BLaER1 (cell line): ENCODE measurements at regions not wholly inside any gene's neighbourhood (a gene's known extent, or its start where the extent isn't known, plus 50 kb on each side); places are given as distances from the start of the nearest gene placed in this dataset.

Experiments
- H3K27ac ChIP-seq: shearing (Covaris generic); formaldehyde crosslinking; 2 replicates; pipeline ENCODE4 v1.8.1; 2022
- H3K27me3 ChIP-seq: shearing (Covaris generic); formaldehyde crosslinking; 2 replicates; pipeline ENCODE4 v1.8.1; 2022
- H3K36me3 ChIP-seq: shearing (Covaris generic); formaldehyde crosslinking; 2 replicates; pipeline ENCODE4 v1.8.1; 2022
- H3K4me1 ChIP-seq: shearing (Covaris generic); formaldehyde crosslinking; 2 replicates; pipeline ENCODE4 v1.8.1; 2022
- H3K4me2 ChIP-seq: shearing (Covaris generic); formaldehyde crosslinking; 2 replicates; pipeline ENCODE4 v1.8.1; 2022
- H3K4me3 ChIP-seq: shearing (Covaris generic); formaldehyde crosslinking; 2 replicates; pipeline ENCODE4 v1.8.1; 2022
- H3K9ac ChIP-seq: shearing (Covaris generic); formaldehyde crosslinking; 2 replicates; pipeline ENCODE4 v1.8.1; 2022
- H3K9me3 ChIP-seq: shearing (Covaris generic); formaldehyde crosslinking; 2 replicates; pipeline ENCODE4 v1.8.1; 2022
- H4K20me1 ChIP-seq: shearing (Covaris generic); formaldehyde crosslinking; 2 replicates; pipeline ENCODE4 v1.8.1; 2022
- Cebpa-rat ChIP-seq: shearing (Covaris generic); IDR thresholded peaks from 2 replicates; pipeline ENCODE4 v1.8.1; 2022

GRCh38 chr1:82697965-82698364, 897.2 kb downstream of the ADGRL2 start:
- H4K20me1 ChIP-seq: no peaks in the 10 kb centered on the region
- H3K4me2 ChIP-seq: no peak overlapping the region
- H3K9ac ChIP-seq: no peak overlapping the region
- no peak overlapping the region for H3K27ac ChIP-seq
- H3K4me1 ChIP-seq: no peaks in the 10 kb centered on the region
- no peaks in the 10 kb centered on the region for H3K36me3 ChIP-seq
- no peak overlapping the region for H3K4me3 ChIP-seq
- TF ChIP-seq Cebpa-rat: no peak
- H3K9me3 ChIP-seq: no peaks in the 10 kb centered on the region
- no peaks in the 10 kb centered on the region for H3K27me3 ChIP-seq

DNA sequence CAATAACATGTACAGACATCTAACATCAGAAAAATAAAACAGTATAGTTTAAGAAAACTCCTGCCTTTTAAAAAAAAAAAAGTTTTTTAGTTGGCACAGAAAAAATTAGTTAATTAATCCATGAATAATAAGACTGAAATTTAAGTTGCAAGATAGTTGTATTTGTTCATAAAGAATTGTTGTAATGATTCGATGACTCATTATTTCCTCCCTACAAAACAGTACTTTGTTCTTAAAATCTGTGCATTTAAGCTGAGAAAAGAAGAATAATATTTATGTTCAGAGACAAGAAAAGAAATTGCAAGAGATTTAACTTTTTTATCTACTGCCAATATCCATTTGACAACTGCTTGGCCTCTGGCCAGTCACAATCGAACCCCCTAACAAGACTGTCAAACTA, 894.7 kb downstream of the ADGRL2 start:
- H4K20me1 ChIP-seq: no peaks in the 10 kb centered on the region
- no peaks in the 10 kb centered on the region for H3K27me3 ChIP-seq
- no peak overlapping the region for H3K27ac ChIP-seq
- no peak for TF ChIP-seq Cebpa-rat
- H3K9ac ChIP-seq: no peak overlapping the region
- H3K4me3 ChIP-seq: no peak overlapping the region
- 0 out of 2 replicates have a peak, but pooled peaks cover under 1% of the 10 kb centered on the region for H3K9me3 ChIP-seq
- no peaks in the 10 kb centered on the region for H3K36me3 ChIP-seq
- no peaks in the 10 kb centered on the region for H3K4me1 ChIP-seq
- no peak overlapping the region for H3K4me2 ChIP-seq

DNA sequence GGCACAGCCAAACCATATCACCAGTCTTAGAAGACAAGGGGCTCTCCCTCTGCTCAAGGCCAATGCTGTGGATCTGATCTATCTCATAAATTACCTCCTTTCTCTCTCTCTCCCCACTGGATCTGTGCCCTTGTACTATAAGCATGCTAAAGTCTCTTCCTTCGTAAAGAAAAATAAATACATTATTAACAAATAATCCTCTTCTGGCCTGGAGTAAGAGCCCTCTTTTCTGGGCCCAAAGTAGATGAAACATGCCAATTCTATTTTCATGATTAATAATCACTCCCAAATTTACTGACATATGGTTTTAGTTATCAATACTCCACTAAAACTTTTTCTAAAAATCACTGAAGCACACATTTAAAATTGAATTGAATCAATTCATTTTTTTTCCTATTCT, 889.7 kb downstream of the ADGRL2 start:
- TF ChIP-seq Cebpa-rat: no peak

GRCh38 chr1:82689217-82689616, 888.5 kb downstream of the ADGRL2 start:
- Histone ChIP-seq H3K4me1 (no peaks in the 10 kb centered on the region), H3K4me2 (no peak overlapping the region), H3K27ac (no peak overlapping the region), H3K4me3 (no peak overlapping the region), H3K27me3 (no peaks in the 10 kb centered on the region), H3K9me3 (peaks cover 26% of the 10 kb centered on the region), H3K9ac (no peak overlapping the region), H3K36me3 (no peaks in the 10 kb centered on the region), H4K20me1 (no peaks in the 10 kb centered on the region)
- no peak for TF ChIP-seq Cebpa-rat

More for the DNA sequence above, 889.7 kb downstream of the ADGRL2 start:
- H3K36me3 ChIP-seq: no peaks in the 10 kb centered on the region
- H3K9me3 ChIP-seq: peaks cover 26% of the 10 kb centered on the region
- no peaks in the 10 kb centered on the region for H3K27me3 ChIP-seq
- no peak overlapping the region for H3K4me3 ChIP-seq
- no peaks in the 10 kb centered on the region for H3K4me1 ChIP-seq
- H3K9ac ChIP-seq: no peak overlapping the region
- H3K4me2 ChIP-seq: no peak overlapping the region
- no peaks in the 10 kb centered on the region for H4K20me1 ChIP-seq
- H3K27ac ChIP-seq: no peak overlapping the region

DNA sequence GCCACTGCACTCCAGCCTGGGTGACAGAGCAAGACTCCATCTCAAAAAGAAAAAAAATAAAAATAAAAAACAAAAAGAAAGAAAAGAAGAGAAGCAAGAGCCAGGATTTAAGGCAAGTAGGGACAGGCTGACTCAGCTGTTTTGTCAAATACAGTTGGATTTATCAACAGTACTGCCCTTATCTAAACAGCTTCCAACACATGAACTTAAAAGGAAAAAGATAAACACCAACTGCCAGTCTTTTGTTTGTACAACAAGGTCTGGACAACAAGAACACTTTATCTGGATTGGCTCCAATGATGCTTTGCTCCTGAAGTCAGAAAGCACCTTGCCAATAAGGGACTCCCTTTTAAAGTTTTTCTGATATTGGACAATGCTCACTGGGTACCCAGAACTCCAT, 886.0 kb downstream of the ADGRL2 start:
- Histone ChIP-seq H3K27me3 (no peaks in the 10 kb centered on the region), H3K9ac (no peak overlapping the region), H3K36me3 (no peaks in the 10 kb centered on the region), H4K20me1 (no peaks in the 10 kb centered on the region), H3K27ac (no peak overlapping the region), H3K4me1 (no peaks in the 10 kb centered on the region), H3K4me3 (no peak overlapping the region), H3K9me3 (peaks cover 26% of the 10 kb centered on the region), H3K4me2 (no peak overlapping the region)
- no peak for TF ChIP-seq Cebpa-rat

DNA sequence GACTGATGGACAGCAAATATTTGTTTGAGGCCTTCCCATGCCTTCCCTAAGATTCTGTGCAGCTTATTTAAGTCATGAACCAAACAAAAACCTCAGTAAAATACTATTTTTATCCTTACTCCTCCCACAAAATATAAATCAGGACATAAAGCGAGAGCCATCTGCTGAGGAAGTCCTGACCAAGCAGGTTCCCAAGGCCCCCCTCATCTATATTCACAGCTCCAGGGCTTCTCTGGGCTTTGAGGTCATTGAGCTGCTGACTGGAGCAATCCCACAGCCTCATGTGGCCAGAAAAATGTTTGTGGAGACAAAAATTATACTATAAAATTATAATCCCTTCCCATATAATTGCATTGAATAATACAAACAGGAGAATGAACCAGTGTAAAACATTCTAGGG, 846.2 kb downstream of the ADGRL2 start:
- no peak overlapping the region for H3K27ac ChIP-seq
- no peak for TF ChIP-seq Cebpa-rat
- H4K20me1 ChIP-seq: no peaks in the 10 kb centered on the region
- no peaks in the 10 kb centered on the region for H3K9me3 ChIP-seq
- no peaks in the 10 kb centered on the region for H3K36me3 ChIP-seq
- no peak overlapping the region for H3K4me2 ChIP-seq
- no peak overlapping the region for H3K9ac ChIP-seq
- H3K4me1 ChIP-seq: no peaks in the 10 kb centered on the region
- H3K27me3 ChIP-seq: no peaks in the 10 kb centered on the region
- no peak overlapping the region for H3K4me3 ChIP-seq

GRCh38 chr1:82646336-82646735, 845.6 kb downstream of the ADGRL2 start:
- Histone ChIP-seq H3K4me3 (no peak overlapping the region), H3K9ac (no peak overlapping the region), H3K27me3 (no peaks in the 10 kb centered on the region), H3K4me1 (no peaks in the 10 kb centered on the region), H4K20me1 (no peaks in the 10 kb centered on the region), H3K9me3 (no peaks in the 10 kb centered on the region), H3K27ac (no peak overlapping the region), H3K36me3 (no peaks in the 10 kb centered on the region), H3K4me2 (no peak overlapping the region)
- TF ChIP-seq Cebpa-rat: no peak

- Histone ChIP-seq H3K9me3 (no peaks in the 10 kb centered on the region), H3K27me3 (no peaks in the 10 kb centered on the region), H3K27ac (no peak overlapping the region), H3K36me3 (no peaks in the 10 kb centered on the region), H3K9ac (no peak overlapping the region), H3K4me3 (no peak overlapping the region), H3K4me1 (no peaks in the 10 kb centered on the region), H4K20me1 (no peaks in the 10 kb centered on the region), H3K4me2 (no peak overlapping the region)
- no peak for TF ChIP-seq Cebpa-rat
Observed at GRCh38 chr1:82644186-82644915, 843.6 kb downstream of the ADGRL2 start.

- Histone ChIP-seq H3K9ac (no peak overlapping the region), H3K4me2 (no peak overlapping the region), H3K4me3 (no peak overlapping the region), H3K36me3 (no peaks in the 10 kb centered on the region), H3K9me3 (no peaks in the 10 kb centered on the region), H4K20me1 (no peaks in the 10 kb centered on the region), H3K27me3 (no peaks in the 10 kb centered on the region), H3K27ac (no peak overlapping the region), H3K4me1 (no peaks in the 10 kb centered on the region)
- no peak for TF ChIP-seq Cebpa-rat
Observed at GRCh38 chr1:82640352-82640751, 839.6 kb downstream of the ADGRL2 start.

DNA sequence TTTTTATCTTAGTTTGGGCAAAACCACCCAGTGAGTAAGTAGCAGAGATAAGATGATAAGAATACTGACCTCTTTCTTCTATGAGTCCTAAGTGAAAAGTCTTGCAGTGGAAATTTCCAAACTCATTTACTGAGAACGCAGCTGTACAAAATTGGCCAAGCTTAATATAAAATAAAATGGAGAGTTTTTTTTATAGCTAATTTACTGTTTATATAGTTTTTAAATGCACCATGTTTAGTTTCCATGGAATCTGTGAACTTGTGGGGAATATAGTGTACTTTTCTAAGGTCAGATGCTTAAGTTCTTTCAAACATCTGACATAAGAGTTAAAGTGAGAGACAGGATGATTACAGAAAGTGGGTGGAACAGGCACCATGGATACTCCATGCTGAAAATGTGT, 833.5 kb downstream of the ADGRL2 start:
- no peak for TF ChIP-seq Cebpa-rat
- no peaks in the 10 kb centered on the region for H3K4me1 ChIP-seq
- H3K27ac ChIP-seq: no peak overlapping the region
- H3K9me3 ChIP-seq: no peaks in the 10 kb centered on the region
- H3K4me3 ChIP-seq: no peak overlapping the region
- no peak overlapping the region for H3K4me2 ChIP-seq
- no peak overlapping the region for H3K9ac ChIP-seq
- H4K20me1 ChIP-seq: no peaks in the 10 kb centered on the region
- no peaks in the 10 kb centered on the region for H3K36me3 ChIP-seq
- H3K27me3 ChIP-seq: no peaks in the 10 kb centered on the region

- H3K27me3 ChIP-seq: no peaks in the 10 kb centered on the region
- no peak for TF ChIP-seq Cebpa-rat
- H3K36me3 ChIP-seq: no peaks in the 10 kb centered on the region
- H3K9me3 ChIP-seq: no peaks in the 10 kb centered on the region
- no peak overlapping the region for H3K4me2 ChIP-seq
- H3K9ac ChIP-seq: no peak overlapping the region
- no peak overlapping the region for H3K4me3 ChIP-seq
- H3K4me1 ChIP-seq: no peaks in the 10 kb centered on the region
- no peaks in the 10 kb centered on the region for H4K20me1 ChIP-seq
- no peak overlapping the region for H3K27ac ChIP-seq
Observed at GRCh38 chr1:82632155-82632554, 831.4 kb downstream of the ADGRL2 start.
